HEK293 (cell line): ENCODE measurements at regions not wholly inside any gene's neighbourhood (a gene's known extent, or its start where the extent isn't known, plus 50 kb on each side); places are given as distances from the start of the nearest gene placed in this dataset.

Experiments used
- BCL6B ChIP-seq: fragments of 450-650 bp; formaldehyde crosslinking; IDR thresholded peaks from 2 replicates; pipeline ENCODE4 v1.5.1; 2017; ENCODE audit warnings: missing biosample characterization, missing genetic modification characterization
- KLF1 ChIP-seq: fragments of 450-650 bp; formaldehyde crosslinking; IDR thresholded peaks from 2 replicates; pipeline ENCODE4 v1.5.1; 2016; ENCODE audit warnings: missing biosample characterization, missing genetic modification characterization
- KLF7 ChIP-seq: fragments of 450-650 bp; formaldehyde crosslinking; IDR thresholded peaks from 2 replicates; pipeline ENCODE4 v1.5.1; 2016; ENCODE audit warnings: missing biosample characterization, missing genetic modification characterization, borderline replicate concordance
- OSR2 ChIP-seq: fragments of 450-650 bp; formaldehyde crosslinking; IDR thresholded peaks from 2 replicates; pipeline ENCODE4 v1.5.1; 2016; ENCODE audit warnings: missing biosample characterization, missing genetic modification characterization
- REPIN1 ChIP-seq: fragments of 450-650 bp; formaldehyde crosslinking; IDR thresholded peaks from 2 replicates; pipeline ENCODE4 v1.5.1; 2017; ENCODE audit warnings: missing biosample characterization, missing genetic modification characterization, low read depth
- SP3 ChIP-seq: fragments of 450-650 bp; formaldehyde crosslinking; IDR thresholded peaks from 2 replicates; pipeline ENCODE4 v1.5.1; 2016; ENCODE audit warnings: missing biosample characterization, missing genetic modification characterization
- TRIM28 ChIP-seq: IDR thresholded peaks from 2 replicates; pipeline ENCODE4 v1.6.1; 2011; ENCODE audit warnings: low read length, control low read depth, borderline replicate concordance
- YY2 ChIP-seq: fragments of 450-650 bp; formaldehyde crosslinking; IDR thresholded peaks from 2 replicates; pipeline ENCODE4 v1.5.1; 2016; ENCODE audit warnings: missing biosample characterization, missing genetic modification characterization
- ZBTB11 ChIP-seq: fragments of 450-650 bp; formaldehyde crosslinking; conservative IDR thresholded peaks from 2 replicates; pipeline ENCODE4 v1.5.1; 2016; ENCODE audit warnings: low read depth, missing biosample characterization, missing genetic modification characterization
- ZBTB17 ChIP-seq: fragments of 450-650 bp; formaldehyde crosslinking; IDR thresholded peaks from 2 replicates; pipeline ENCODE4 v1.5.1; 2016; ENCODE audit warnings: missing biosample characterization, missing genetic modification characterization
- ZBTB7A ChIP-seq: fragments of 450-650 bp; formaldehyde crosslinking; IDR thresholded peaks from 2 replicates; pipeline ENCODE4 v1.5.1; 2016; ENCODE audit warnings: low read depth, missing biosample characterization, missing genetic modification characterization
- ZBTB8A ChIP-seq: fragments of 450-650 bp; formaldehyde crosslinking; IDR thresholded peaks from 2 replicates; pipeline ENCODE4 v1.5.1; 2016; ENCODE audit warnings: missing biosample characterization, missing genetic modification characterization
- ZFP69B ChIP-seq: fragments of 450-650 bp; formaldehyde crosslinking; IDR thresholded peaks from 2 replicates; pipeline ENCODE4 v1.5.1; 2016; ENCODE audit warnings: missing biosample characterization, missing genetic modification characterization
- ZIC2 ChIP-seq: fragments of 450-650 bp; formaldehyde crosslinking; IDR thresholded peaks from 2 replicates; pipeline ENCODE4 v1.5.1; 2016; ENCODE audit warnings: missing biosample characterization, missing genetic modification characterization
- ZNF138 ChIP-seq: fragments of 450-650 bp; formaldehyde crosslinking; IDR thresholded peaks from 2 replicates; pipeline ENCODE4 v1.5.1; 2016; ENCODE audit warnings: missing biosample characterization, missing genetic modification characterization, borderline replicate concordance
- ZNF148 ChIP-seq: fragments of 450-650 bp; formaldehyde crosslinking; IDR thresholded peaks from 2 replicates; pipeline ENCODE4 v1.5.0; 2017; ENCODE audit warnings: missing biosample characterization, missing genetic modification characterization, borderline replicate concordance
- ZNF155 ChIP-seq: fragments of 450-650 bp; formaldehyde crosslinking; IDR thresholded peaks from 2 replicates; pipeline ENCODE4 v1.5.1; 2016; ENCODE audit warnings: missing biosample characterization, missing genetic modification characterization
- ZNF2 ChIP-seq: fragments of 450-650 bp; formaldehyde crosslinking; IDR thresholded peaks from 2 replicates; pipeline ENCODE4 v1.5.1; 2016; ENCODE audit warnings: missing biosample characterization, missing genetic modification characterization
- ZNF211 ChIP-seq: fragments of 450-650 bp; formaldehyde crosslinking; IDR thresholded peaks from 2 replicates; pipeline ENCODE4 v1.5.1; 2016; ENCODE audit warnings: low read depth, missing biosample characterization, missing genetic modification characterization
- ZNF280D ChIP-seq: fragments of 450-650 bp; formaldehyde crosslinking; IDR thresholded peaks from 2 replicates; pipeline ENCODE4 v1.5.1; 2016; ENCODE audit warnings: missing biosample characterization, missing genetic modification characterization
- ZNF311 ChIP-seq: fragments of 450-650 bp; formaldehyde crosslinking; IDR thresholded peaks from 2 replicates; pipeline ENCODE4 v1.5.1; 2017; ENCODE audit warnings: missing biosample characterization, missing genetic modification characterization, borderline replicate concordance
- ZNF354C ChIP-seq: fragments of 450-650 bp; formaldehyde crosslinking; IDR thresholded peaks from 2 replicates; pipeline ENCODE4 v1.5.1; 2016; ENCODE audit warnings: missing biosample characterization, missing genetic modification characterization, low read depth, borderline replicate concordance
- ZNF366 ChIP-seq: fragments of 450-650 bp; formaldehyde crosslinking; conservative IDR thresholded peaks from 2 replicates; pipeline ENCODE4 v1.5.1; 2016; ENCODE audit warnings: missing biosample characterization, missing genetic modification characterization
- ZNF394 ChIP-seq: fragments of 450-650 bp; formaldehyde crosslinking; IDR thresholded peaks from 2 replicates; pipeline ENCODE4 v1.5.1; 2016; ENCODE audit warnings: missing biosample characterization, missing genetic modification characterization, mild to moderate bottlenecking, moderate library complexity, borderline replicate concordance
- ZNF426 ChIP-seq: fragments of 450-650 bp; formaldehyde crosslinking; IDR thresholded peaks from 2 replicates; pipeline ENCODE4 v1.5.1; 2017; ENCODE audit warnings: missing biosample characterization, missing genetic modification characterization, mild to moderate bottlenecking, inconsistent platforms, moderate library complexity
- ZNF449 ChIP-seq: fragments of 450-650 bp; formaldehyde crosslinking; IDR thresholded peaks from 2 replicates; pipeline ENCODE4 v1.5.1; 2017; ENCODE audit warnings: missing biosample characterization, mild to moderate bottlenecking, missing genetic modification characterization, moderate library complexity
- ZNF48 ChIP-seq: fragments of 450-650 bp; formaldehyde crosslinking; IDR thresholded peaks from 2 replicates; pipeline ENCODE4 v1.5.1; 2016; ENCODE audit warnings: missing biosample characterization, missing genetic modification characterization
- ZNF596 ChIP-seq: fragments of 450-650 bp; IDR thresholded peaks from 2 replicates; pipeline ENCODE4 v1.5.0; 2018; ENCODE audit warnings: missing biosample characterization, mild to moderate bottlenecking, missing genetic modification characterization, moderate library complexity
- ZNF670 ChIP-seq: fragments of 450-650 bp; formaldehyde crosslinking; IDR thresholded peaks from 2 replicates; pipeline ENCODE4 v1.5.1; 2016; ENCODE audit warnings: missing biosample characterization, missing genetic modification characterization, low read depth
- ZNF792 ChIP-seq: fragments of 450-650 bp; formaldehyde crosslinking; IDR thresholded peaks from 2 replicates; pipeline ENCODE4 v1.5.1; 2016; ENCODE audit warnings: missing biosample characterization, missing genetic modification characterization

- TF ChIP-seq ZNF366, result peak; percentile 70
- TF ChIP-seq KLF1, result no peak
- TF ChIP-seq YY2 (tag by site-specific recombination), result no peak
- TF ChIP-seq ZNF148, result no peak
- TF ChIP-seq ZBTB7A (tag by site-specific recombination), result no peak
- no peak for TF ChIP-seq SP3
- no peak for TF ChIP-seq ZNF426 (tag by site-specific recombination)
- TF ChIP-seq ZNF211 (tag by site-specific recombination), result no peak
- TF ChIP-seq ZNF311 (tag by site-specific recombination), result no peak
- no peak for TF ChIP-seq ZNF138 (tag by site-specific recombination)
- no peak for TF ChIP-seq ZIC2 (tag by site-specific recombination)
- TF ChIP-seq ZNF449 (tag by site-specific recombination), result peak; percentile 69; the same call in 1 of the 2 replicates
- TF ChIP-seq BCL6B (tag by site-specific recombination), result no peak
- peak; percentile 96 for TF ChIP-seq ZNF792
- no peak for TF ChIP-seq ZBTB11
- TF ChIP-seq TRIM28, result no peak
- TF ChIP-seq ZNF280D (tag by site-specific recombination), result no peak
- no peak for TF ChIP-seq ZFP69B (tag by site-specific recombination)
- TF ChIP-seq OSR2 (tag by site-specific recombination), result peak; percentile 61; the same call in 1 of the 2 replicates
- TF ChIP-seq ZNF2 (tag by site-specific recombination), result peak; percentile 41; the same call in 1 of the 2 replicates
- no peak for TF ChIP-seq ZNF596 (tag by site-specific recombination)
- TF ChIP-seq ZNF155 (tag by site-specific recombination), result no peak
- no peak for TF ChIP-seq ZNF354C (tag by site-specific recombination)
- no peak for TF ChIP-seq ZNF670 (tag by site-specific recombination)
- TF ChIP-seq ZNF48 (tag by site-specific recombination), result no peak
- TF ChIP-seq ZBTB8A (tag by site-specific recombination), result peak; percentile 43; the same call in 1 of the 2 replicates
- TF ChIP-seq ZNF394 (tag by site-specific recombination), result no peak
- TF ChIP-seq REPIN1, result no peak
- TF ChIP-seq ZBTB17 (tag by site-specific recombination), result peak; percentile 65
- no peak for TF ChIP-seq KLF7
Observed at GRCh38 chr12:92034858-92035401, 110.7 kb downstream of the BTG1 start (continued).
